ENCODE measurements at regions not wholly inside any gene's neighbourhood (a gene's known extent, or its start where the extent isn't known, plus 50 kb on each side); places are given as distances from the start of the nearest gene placed in this dataset.

GRCh38 chr16:73737637-73738036 is 559.0 kb upstream of the PSMD7 start:
- Histone ChIP-seq H3K9ac (ENCODE audit: insufficient read depth in 1 of 2, low read length in 2 of 2) (no peak overlapping the region), H3K27ac (ENCODE audit: low read depth in 1 of 2, low read length in 1 of 2) (no peak overlapping the region), H3K4me3 (no peak overlapping the region), H3K9me3 (ENCODE audit: control insufficient read depth in 4 of 4, insufficient read depth in 3 of 4, low read length in 3 of 4) (peaks cover 0 to 10% (median 1%) of the 10 kb centered on the region in 4 donors), H3K4me1 (ENCODE audit: control insufficient read depth in 5 of 5, insufficient read depth in 5 of 5, low read length in 5 of 5) (peaks cover 0 to 4% (median 0%) of the 10 kb centered on the region in 5 donors), H3K27me3 (ENCODE audit: control insufficient read depth in 3 of 3, insufficient read depth in 3 of 3, low read length in 2 of 3) (no peaks in the 10 kb centered on the region), H3K36me3 (ENCODE audit: control insufficient read depth in 4 of 4, insufficient read depth in 4 of 4, low read length in 4 of 4) (no peaks in the 10 kb centered on the region)
- no peak for DNase-seq
- no peak for TF ChIP-seq CTCF (IDR thresholded peaks at IDR 0.05; ENCODE audit: control extremely low read depth, extremely low read depth)
- ATAC-seq (ENCODE audit: insufficient read depth, low FRiP score): no peak
- 49 to 53% methylated on average over 3 of the region's 3 CpGs for WGBS, 2 donors

GRCh38 chr16:73735954-73736353 is 560.7 kb upstream of the PSMD7 start:
- WGBS, 2 donors: 88 to 92% methylated on average over 1 of the region's 1 CpG
- H3K9me3 ChIP-seq (ENCODE audit: control insufficient read depth in 4 of 4, insufficient read depth in 3 of 4, low read length in 3 of 4): peaks cover 0 to 10% (median 1%) of the 10 kb centered on the region in 4 donors
- DNase-seq (no peak), ATAC-seq (ENCODE audit: insufficient read depth, low FRiP score) (no peak)
- H3K9ac ChIP-seq (ENCODE audit: insufficient read depth in 1 of 2, low read length in 2 of 2): no peak overlapping the region
- peaks cover 0 to 4% (median 0%) of the 10 kb centered on the region in 5 donors for H3K4me1 ChIP-seq (ENCODE audit: control insufficient read depth in 5 of 5, insufficient read depth in 5 of 5, low read length in 5 of 5)
- H3K27me3 ChIP-seq (ENCODE audit: control insufficient read depth in 3 of 3, insufficient read depth in 3 of 3, low read length in 2 of 3): no peaks in the 10 kb centered on the region
- no peak for TF ChIP-seq CTCF (IDR thresholded peaks at IDR 0.05; ENCODE audit: control extremely low read depth, extremely low read depth)
- no peak overlapping the region for H3K4me3 ChIP-seq
- no peak overlapping the region for H3K27ac ChIP-seq (ENCODE audit: low read depth in 1 of 2, low read length in 1 of 2)
- no peaks in the 10 kb centered on the region for H3K36me3 ChIP-seq (ENCODE audit: control insufficient read depth in 4 of 4, insufficient read depth in 4 of 4, low read length in 4 of 4)

- H3K9ac ChIP-seq (ENCODE audit: insufficient read depth in 1 of 2, low read length in 2 of 2): no peak overlapping the region
- H3K36me3 ChIP-seq (ENCODE audit: control insufficient read depth in 4 of 4, insufficient read depth in 4 of 4, low read length in 4 of 4): no peaks in the 10 kb centered on the region
- peaks cover 0 to 10% (median 1%) of the 10 kb centered on the region in 4 donors for H3K9me3 ChIP-seq (ENCODE audit: control insufficient read depth in 4 of 4, insufficient read depth in 3 of 4, low read length in 3 of 4)
- H3K4me1 ChIP-seq (ENCODE audit: control insufficient read depth in 5 of 5, insufficient read depth in 5 of 5, low read length in 5 of 5): peaks cover 0 to 4% (median 0%) of the 10 kb centered on the region in 5 donors
- H3K27ac ChIP-seq (ENCODE audit: low read depth in 1 of 2, low read length in 1 of 2): no peak overlapping the region
- WGBS, 2 donors: 78 to 96% methylated on average over 3 of the region's 3 CpGs
- ATAC-seq (ENCODE audit: insufficient read depth, low FRiP score): no peak
- H3K4me3 ChIP-seq: no peak overlapping the region
- H3K27me3 ChIP-seq (ENCODE audit: control insufficient read depth in 3 of 3, insufficient read depth in 3 of 3, low read length in 2 of 3): no peaks in the 10 kb centered on the region
- no peak for TF ChIP-seq CTCF (IDR thresholded peaks at IDR 0.05; ENCODE audit: control extremely low read depth, extremely low read depth)
- DNase-seq: no peak
Measured at GRCh38 chr16:73735018-73735417, 561.6 kb upstream of the PSMD7 start.

- no peak for TF ChIP-seq CTCF (IDR thresholded peaks at IDR 0.05; ENCODE audit: control extremely low read depth, extremely low read depth)
- Histone ChIP-seq H3K4me3 (no peak overlapping the region), H3K27me3 (ENCODE audit: control insufficient read depth in 3 of 3, insufficient read depth in 3 of 3, low read length in 2 of 3) (no peaks in the 10 kb centered on the region), H3K36me3 (ENCODE audit: control insufficient read depth in 4 of 4, insufficient read depth in 4 of 4, low read length in 4 of 4) (no peaks in the 10 kb centered on the region), H3K4me1 (ENCODE audit: control insufficient read depth in 5 of 5, insufficient read depth in 5 of 5, low read length in 5 of 5) (peaks cover 0 to 4% (median 0%) of the 10 kb centered on the region in 5 donors), H3K9ac (ENCODE audit: insufficient read depth in 1 of 2, low read length in 2 of 2) (no peak overlapping the region), H3K9me3 (ENCODE audit: control insufficient read depth in 4 of 4, insufficient read depth in 3 of 4, low read length in 3 of 4) (peaks cover 0 to 2% (median 0%) of the 10 kb centered on the region in 4 donors), H3K27ac (ENCODE audit: low read depth in 1 of 2, low read length in 1 of 2) (no peak overlapping the region)
- ATAC-seq (ENCODE audit: insufficient read depth, low FRiP score) (no peak), DNase-seq (no peak)
- whole genome bisulfite sequencing, 2 donors: 92 to 95% methylated on average over 2 of the region's 2 CpGs
Measured at GRCh38 chr16:73732681-73733080, 563.9 kb upstream of the PSMD7 start.

All from lung (tissue), 11 donors.